ENCODE measurements at regions not wholly inside any gene's neighbourhood (a gene's known extent, or its start where the extent isn't known, plus 50 kb on each side); places are given as distances from the start of the nearest gene placed in this dataset.
"Not testable (repeated sequence)": the region's sequence is repeated elsewhere in the genome, so short reads cannot be mapped to it uniquely, and the experiment has no call there.

- no peak for DNase-seq
Observed at GRCh38 chr2:82256983-82257632, 1952.6 kb upstream of the LRRTM1 start.

- DNase-seq: no peak
Observed at GRCh38 chr2:82256288-82256687, 1951.7 kb upstream of the LRRTM1 start.

GRCh38 chr2:82254728-82255127, 1950.2 kb upstream of the LRRTM1 start:
- no peak for DNase-seq

GRCh38 chr2:82246220-82246775, 1941.7 kb upstream of the LRRTM1 start:
- DNase-seq: no peak

- no peak for DNase-seq
Observed at GRCh38 chr2:82239176-82239575, 1934.6 kb upstream of the LRRTM1 start.

GRCh38 chr2:82237994-82238662, 1933.6 kb upstream of the LRRTM1 start:
- no peak for DNase-seq

- DNase-seq: no peak
Observed at GRCh38 chr2:82234283-82234874, 1929.8 kb upstream of the LRRTM1 start.

- DNase-seq: no peak
Observed at GRCh38 chr2:82233806-82234205, 1929.3 kb upstream of the LRRTM1 start.

GRCh38 chr2:82230406-82230805, 1925.9 kb upstream of the LRRTM1 start:
- no peak for DNase-seq

GRCh38 chr2:82226441-82226840, 1921.9 kb upstream of the LRRTM1 start:
- DNase-seq: no peak

- DNase-seq: no peak
Observed at GRCh38 chr2:82224301-82224940, 1919.9 kb upstream of the LRRTM1 start.

GRCh38 chr2:82215212-82215611, 1910.7 kb upstream of the LRRTM1 start:
- DNase-seq: no peak

GRCh38 chr2:82199493-82199852, 1894.9 kb upstream of the LRRTM1 start:
- DNase-seq: no peak

- DNase-seq: no peak
Observed at GRCh38 chr2:82198809-82199492, 1894.4 kb upstream of the LRRTM1 start.

- no peak for DNase-seq
Observed at GRCh38 chr2:82182270-82182669, 1877.7 kb upstream of the LRRTM1 start.

GRCh38 chr2:82175210-82175609, 1870.7 kb upstream of the LRRTM1 start:
- not testable (repeated sequence) for DNase-seq

GRCh38 chr2:82172483-82172882, 1867.9 kb upstream of the LRRTM1 start:
- no peak for DNase-seq

GRCh38 chr2:82169379-82169778, 1864.8 kb upstream of the LRRTM1 start:
- no peak for DNase-seq

GRCh38 chr2:82165377-82165776, 1860.8 kb upstream of the LRRTM1 start:
- no peak for DNase-seq

- DNase-seq: no peak
Observed at GRCh38 chr2:82158150-82158549, 1853.6 kb upstream of the LRRTM1 start.

- no peak for DNase-seq
Observed at GRCh38 chr2:82155469-82155868, 1850.9 kb upstream of the LRRTM1 start.

- no peak for DNase-seq
Observed at GRCh38 chr2:82143343-82143742, 1838.8 kb upstream of the LRRTM1 start.
